RWPE2 (cell line): ENCODE measurements at regions not wholly inside any gene's neighbourhood (a gene's known extent, or its start where the extent isn't known, plus 50 kb on each side); places are given as distances from the start of the nearest gene placed in this dataset.
A peak's percentile ranks its signal among the peaks of the same experiment; 100 is the strongest.

Source experiments
- ATAC-seq: fragments of 200-7000 bp; cut with Tn5 transposase; 3 replicates; pipeline ENCODE4 v1.9.1; 2021; ENCODE audit warnings: low read depth
- DNase-seq: peaks from one replicate; pipeline ENCODE4 v3.0.0-alpha.2; 2020; ENCODE audit warnings: low spot score
- H3K27ac ChIP-seq: fragments of 450-650 bp; 2 replicates; pipeline ENCODE4 v1.5.1; 2017; ENCODE audit warnings: mild to moderate bottlenecking; ENCODE audit not compliant: poor library complexity, severe bottlenecking
- H3K27me3 ChIP-seq: fragments of 250-450 bp; sonication (Bioruptor Pico); 2 replicates; pipeline ENCODE4 v1.5.1; 2021; ENCODE audit warnings: mild to moderate bottlenecking, moderate library complexity; ENCODE audit not compliant: insufficient read depth, poor library complexity, severe bottlenecking
- H3K36me3 ChIP-seq: fragments of 250-450 bp; sonication (Bioruptor Pico); 2 replicates; pipeline ENCODE4 v1.5.1; 2020; ENCODE audit warnings: low read depth, mild to moderate bottlenecking, moderate library complexity
- H3K4me1 ChIP-seq: fragments of 250-450 bp; sonication (Bioruptor Pico); 2 replicates; pipeline ENCODE4 v1.5.1; 2021; ENCODE audit warnings: mild to moderate bottlenecking, moderate library complexity; ENCODE audit not compliant: insufficient read depth, poor library complexity, severe bottlenecking
- H3K4me3 ChIP-seq: fragments of 250-450 bp; sonication (Bioruptor Pico); 2 replicates; pipeline ENCODE4 v1.5.1; 2021; ENCODE audit warnings: mild to moderate bottlenecking, moderate library complexity; ENCODE audit not compliant: severe bottlenecking
- H3K9me3 ChIP-seq: fragments of 250-450 bp; sonication (Bioruptor Pico); 2 replicates; pipeline ENCODE4 v1.5.1; 2021; ENCODE audit warnings: mild to moderate bottlenecking, moderate library complexity; ENCODE audit not compliant: severe bottlenecking
- CTCF ChIP-seq: fragments of 450-650 bp; IDR thresholded peaks from one replicate; pipeline ENCODE4 v1.5.1; 2017; ENCODE audit warnings: mild to moderate bottlenecking, moderate library complexity; ENCODE audit not compliant: poor library complexity, severe bottlenecking

- H3K4me1 ChIP-seq: peaks cover 16% of the 10 kb centered on the region
- DNase-seq: peak; percentile 76
- H3K4me3 ChIP-seq: no peak overlapping the region
- peak; percentile 90 for ATAC-seq
- no peaks in the 10 kb centered on the region for H3K36me3 ChIP-seq
- H3K27me3 ChIP-seq: no peaks in the 10 kb centered on the region
- TF ChIP-seq CTCF: no peak
- no peaks in the 10 kb centered on the region for H3K9me3 ChIP-seq
- H3K27ac ChIP-seq: peak overlapping the region; percentile 81
Measured at GRCh38 chr6:165106261-165106660, 203.1 kb downstream of the C6orf118 start.

GRCh38 chr6:165098165-165098564, 211.2 kb downstream of the C6orf118 start:
- no peaks in the 10 kb centered on the region for H3K4me1 ChIP-seq
- no peak for TF ChIP-seq CTCF
- no peak overlapping the region for H3K4me3 ChIP-seq
- DNase-seq: no peak
- no peaks in the 10 kb centered on the region for H3K36me3 ChIP-seq
- ATAC-seq: no peak
- H3K27me3 ChIP-seq: no peaks in the 10 kb centered on the region
- H3K9me3 ChIP-seq: peaks cover 3% of the 10 kb centered on the region
- no peak overlapping the region for H3K27ac ChIP-seq

DNA sequence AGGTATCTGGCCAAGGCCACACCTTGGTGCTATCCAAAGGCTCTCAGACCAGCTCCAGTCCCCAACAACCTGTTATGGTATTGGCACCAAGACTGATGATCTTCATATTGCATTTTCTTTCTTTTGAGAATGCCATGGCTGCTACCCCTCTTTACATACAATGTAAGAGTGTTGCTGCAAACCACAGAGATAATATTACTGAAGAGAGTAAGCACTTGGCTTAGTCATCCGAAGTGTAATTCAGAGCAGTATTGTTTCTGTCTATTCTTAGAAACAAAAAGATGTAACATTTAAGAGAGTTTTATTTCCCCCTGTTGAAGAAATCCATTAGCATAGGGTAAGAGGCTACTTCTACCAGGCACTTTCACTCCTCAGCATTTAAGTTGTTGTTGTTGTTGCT, 212.5 kb downstream of the C6orf118 start:
- no peaks in the 10 kb centered on the region for H3K36me3 ChIP-seq
- no peaks in the 10 kb centered on the region for H3K4me1 ChIP-seq
- H3K4me3 ChIP-seq: no peak overlapping the region
- DNase-seq: no peak
- H3K27ac ChIP-seq: no peak overlapping the region
- peaks cover 3% of the 10 kb centered on the region for H3K9me3 ChIP-seq
- no peak for TF ChIP-seq CTCF
- ATAC-seq: no peak
- no peaks in the 10 kb centered on the region for H3K27me3 ChIP-seq

- no peaks in the 10 kb centered on the region for H3K4me1 ChIP-seq
- no peaks in the 10 kb centered on the region for H3K36me3 ChIP-seq
- no peak for TF ChIP-seq CTCF
- peaks cover 3% of the 10 kb centered on the region for H3K9me3 ChIP-seq
- ATAC-seq (no peak), DNase-seq (no peak)
- H3K27me3 ChIP-seq: no peaks in the 10 kb centered on the region
- no peak overlapping the region for H3K27ac ChIP-seq
- no peak overlapping the region for H3K4me3 ChIP-seq
Measured at GRCh38 chr6:165096209-165096608, 213.2 kb downstream of the C6orf118 start.

- DNase-seq: no peak
- H3K27ac ChIP-seq: no peak overlapping the region
- no peak overlapping the region for H3K4me3 ChIP-seq
- ATAC-seq: no peak
- H3K4me1 ChIP-seq: no peaks in the 10 kb centered on the region
- TF ChIP-seq CTCF: no peak
- H3K9me3 ChIP-seq: peaks cover under 1% of the 10 kb centered on the region
- no peaks in the 10 kb centered on the region for H3K27me3 ChIP-seq
- no peaks in the 10 kb centered on the region for H3K36me3 ChIP-seq
Measured at GRCh38 chr6:165092881-165093595, 216.4 kb downstream of the C6orf118 start.
